NB4 (cell line): ENCODE measurements at regions not wholly inside any gene's neighbourhood (a gene's known extent, or its start where the extent isn't known, plus 50 kb on each side); places are given as distances from the start of the nearest gene placed in this dataset.

ENCODE experiments used
- MYC ChIP-seq: IDR thresholded peaks from 2 replicates; pipeline ENCODE4 v1.6.1; 2011; ENCODE audit warnings: low read depth, low read length
- POLR2A ChIP-seq: IDR thresholded peaks from 2 replicates; pipeline ENCODE4 v1.6.1; 2011; ENCODE audit warnings: mild to moderate bottlenecking; ENCODE audit not compliant: insufficient read length; ENCODE audit errors: extremely low read depth
- TF ChIP-seq, protein P1 (sequence below): IDR thresholded peaks from one replicate; pipeline ENCODE4 v1.5.1; 2012; ENCODE audit warnings: low read depth, low read length
- TF ChIP-seq, protein P2 (sequence below): IDR thresholded peaks from 2 replicates; pipeline ENCODE4 v1.6.1; 2011; ENCODE audit warnings: low read depth, low read length

DNA sequence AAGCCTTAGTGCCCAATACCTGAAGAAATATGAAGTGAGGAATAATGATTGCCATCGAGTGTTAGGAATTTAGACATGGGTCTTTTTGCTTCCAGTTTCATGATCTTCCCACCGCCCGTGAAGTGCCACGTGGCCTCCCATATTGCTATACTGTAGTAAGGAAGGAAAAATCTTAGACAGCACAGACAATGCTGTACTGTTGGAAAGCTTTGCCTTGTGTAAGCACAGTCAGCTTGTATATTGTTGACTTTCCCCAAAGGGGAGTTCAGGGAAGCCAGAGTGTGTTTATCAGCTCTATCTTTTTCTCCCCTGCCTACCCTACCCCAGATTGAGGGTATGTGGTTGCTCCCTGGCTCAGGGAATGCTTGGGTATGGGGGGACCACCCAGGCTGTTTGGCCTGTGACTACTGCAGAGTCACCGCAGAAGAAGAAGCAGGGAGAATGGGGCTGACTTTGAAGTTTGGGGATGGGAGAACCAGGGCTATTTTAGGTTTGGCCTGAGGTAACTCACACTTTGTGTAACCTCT is 161.8 kb upstream of the MEF2C start:
- TF ChIP-seq, protein P1, sequence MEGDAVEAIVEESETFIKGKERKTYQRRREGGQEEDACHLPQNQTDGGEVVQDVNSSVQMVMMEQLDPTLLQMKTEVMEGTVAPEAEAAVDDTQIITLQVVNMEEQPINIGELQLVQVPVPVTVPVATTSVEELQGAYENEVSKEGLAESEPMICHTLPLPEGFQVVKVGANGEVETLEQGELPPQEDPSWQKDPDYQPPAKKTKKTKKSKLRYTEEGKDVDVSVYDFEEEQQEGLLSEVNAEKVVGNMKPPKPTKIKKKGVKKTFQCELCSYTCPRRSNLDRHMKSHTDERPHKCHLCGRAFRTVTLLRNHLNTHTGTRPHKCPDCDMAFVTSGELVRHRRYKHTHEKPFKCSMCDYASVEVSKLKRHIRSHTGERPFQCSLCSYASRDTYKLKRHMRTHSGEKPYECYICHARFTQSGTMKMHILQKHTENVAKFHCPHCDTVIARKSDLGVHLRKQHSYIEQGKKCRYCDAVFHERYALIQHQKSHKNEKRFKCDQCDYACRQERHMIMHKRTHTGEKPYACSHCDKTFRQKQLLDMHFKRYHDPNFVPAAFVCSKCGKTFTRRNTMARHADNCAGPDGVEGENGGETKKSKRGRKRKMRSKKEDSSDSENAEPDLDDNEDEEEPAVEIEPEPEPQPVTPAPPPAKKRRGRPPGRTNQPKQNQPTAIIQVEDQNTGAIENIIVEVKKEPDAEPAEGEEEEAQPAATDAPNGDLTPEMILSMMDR, result no peak
- TF ChIP-seq POLR2A (no peak), MYC (no peak)
- TF ChIP-seq, protein P2, sequence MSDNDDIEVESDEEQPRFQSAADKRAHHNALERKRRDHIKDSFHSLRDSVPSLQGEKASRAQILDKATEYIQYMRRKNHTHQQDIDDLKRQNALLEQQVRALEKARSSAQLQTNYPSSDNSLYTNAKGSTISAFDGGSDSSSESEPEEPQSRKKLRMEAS, result no peak
